HS-27A (cell line): ENCODE measurements at regions not wholly inside any gene's neighbourhood (a gene's known extent, or its start where the extent isn't known, plus 50 kb on each side); places are given as distances from the start of the nearest gene placed in this dataset.
"Not testable (repeated sequence)": the region's sequence is repeated elsewhere in the genome, so short reads cannot be mapped to it uniquely, and the experiment has no call there.

Experiments
- DNase-seq: peaks from one replicate; pipeline ENCODE4 v3.0.0-alpha.2; 2012; ENCODE audit warnings: low read depth, missing footprints

- no peak for DNase-seq
Observed at GRCh38 chr14:71780822-71781221, 151.4 kb upstream of the RGS6 start.

- no peak for DNase-seq
Observed at GRCh38 chr14:71783088-71783487, 149.1 kb upstream of the RGS6 start.

- no peak for DNase-seq
Observed at GRCh38 chr14:71783786-71784185, 148.4 kb upstream of the RGS6 start.

- no peak for DNase-seq
Observed at GRCh38 chr14:71789005-71789404, 143.2 kb upstream of the RGS6 start.

- no peak for DNase-seq
Observed at GRCh38 chr14:71799841-71800240, 132.4 kb upstream of the RGS6 start.

- no peak for DNase-seq
Observed at GRCh38 chr14:71800878-71801277, 131.4 kb upstream of the RGS6 start.

GRCh38 chr14:71803539-71804260, 128.5 kb upstream of the RGS6 start:
- no peak for DNase-seq

- DNase-seq = no peak
Observed at GRCh38 chr14:71804992-71805391, 127.2 kb upstream of the RGS6 start.

- DNase-seq = not testable (repeated sequence)
Observed at GRCh38 chr14:71807049-71807448, 125.2 kb upstream of the RGS6 start.

- DNase-seq = not testable (repeated sequence)
Observed at GRCh38 chr14:71810800-71811199, 121.4 kb upstream of the RGS6 start.

GRCh38 chr14:71812693-71813092, 119.5 kb upstream of the RGS6 start:
- DNase-seq = no peak

- no peak for DNase-seq
Observed at GRCh38 chr14:71815110-71815509, 117.1 kb upstream of the RGS6 start.

GRCh38 chr14:71824816-71825215, 107.4 kb upstream of the RGS6 start:
- DNase-seq = no peak

GRCh38 chr14:71833476-71833875, 98.8 kb upstream of the RGS6 start:
- no peak for DNase-seq

GRCh38 chr14:71834284-71835204, 97.7 kb upstream of the RGS6 start:
- DNase-seq = no peak

- DNase-seq = no peak
Observed at GRCh38 chr14:71852181-71852580, 80.0 kb upstream of the RGS6 start.

- peak; percentile 12 for DNase-seq
Observed at GRCh38 chr14:71855399-71856036, 76.7 kb upstream of the RGS6 start.

- no peak for DNase-seq
Observed at GRCh38 chr14:71856199-71856919, 75.9 kb upstream of the RGS6 start.

- DNase-seq = no peak
Observed at GRCh38 chr14:71863049-71863448, 69.2 kb upstream of the RGS6 start.

GRCh38 chr14:71863766-71864165, 68.5 kb upstream of the RGS6 start:
- no peak for DNase-seq
